ENCODE measurements at regions not wholly inside any gene's neighbourhood (a gene's known extent, or its start where the extent isn't known, plus 50 kb on each side); places are given as distances from the start of the nearest gene placed in this dataset.

DNA sequence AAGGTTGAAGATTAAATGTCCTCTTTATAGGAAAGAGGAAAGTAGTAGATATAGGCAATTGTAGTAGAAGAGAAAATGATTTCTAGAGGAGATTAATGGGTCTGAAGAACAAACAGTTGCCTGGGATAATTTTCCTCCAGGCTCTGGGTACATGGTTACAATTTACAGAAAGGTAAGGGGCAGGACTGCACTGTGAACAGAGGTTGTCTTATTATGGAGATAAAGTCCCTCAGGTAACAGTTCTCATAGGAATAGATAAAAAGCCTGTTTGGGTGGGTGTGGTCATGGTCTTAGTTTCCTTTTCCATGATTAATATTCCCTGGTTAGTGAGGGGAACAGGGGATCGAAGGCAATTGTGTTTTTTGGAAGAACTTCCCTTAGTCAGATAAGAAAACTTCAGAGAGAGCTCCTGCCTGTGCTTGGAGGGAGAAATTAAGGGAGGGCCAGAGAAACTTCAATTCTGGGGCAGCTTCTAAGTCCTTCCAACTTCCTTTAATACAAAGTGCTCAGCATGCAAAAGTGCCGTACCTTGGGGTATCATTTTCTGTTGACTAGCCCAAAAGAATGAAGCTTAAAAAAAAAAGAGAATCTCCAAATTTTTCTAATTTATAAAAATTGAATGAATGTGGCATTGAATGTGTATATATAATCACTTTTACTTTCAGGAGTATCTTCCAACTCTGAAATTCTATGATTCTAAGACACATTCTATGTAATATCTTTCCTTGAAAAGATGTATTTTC lies 295.4 kb upstream of the USP25 start:
- TF ChIP-seq, protein P1, sequence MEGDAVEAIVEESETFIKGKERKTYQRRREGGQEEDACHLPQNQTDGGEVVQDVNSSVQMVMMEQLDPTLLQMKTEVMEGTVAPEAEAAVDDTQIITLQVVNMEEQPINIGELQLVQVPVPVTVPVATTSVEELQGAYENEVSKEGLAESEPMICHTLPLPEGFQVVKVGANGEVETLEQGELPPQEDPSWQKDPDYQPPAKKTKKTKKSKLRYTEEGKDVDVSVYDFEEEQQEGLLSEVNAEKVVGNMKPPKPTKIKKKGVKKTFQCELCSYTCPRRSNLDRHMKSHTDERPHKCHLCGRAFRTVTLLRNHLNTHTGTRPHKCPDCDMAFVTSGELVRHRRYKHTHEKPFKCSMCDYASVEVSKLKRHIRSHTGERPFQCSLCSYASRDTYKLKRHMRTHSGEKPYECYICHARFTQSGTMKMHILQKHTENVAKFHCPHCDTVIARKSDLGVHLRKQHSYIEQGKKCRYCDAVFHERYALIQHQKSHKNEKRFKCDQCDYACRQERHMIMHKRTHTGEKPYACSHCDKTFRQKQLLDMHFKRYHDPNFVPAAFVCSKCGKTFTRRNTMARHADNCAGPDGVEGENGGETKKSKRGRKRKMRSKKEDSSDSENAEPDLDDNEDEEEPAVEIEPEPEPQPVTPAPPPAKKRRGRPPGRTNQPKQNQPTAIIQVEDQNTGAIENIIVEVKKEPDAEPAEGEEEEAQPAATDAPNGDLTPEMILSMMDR (IDR thresholded peaks at IDR 0.05), result no peak
- no peak for TF ChIP-seq POLR2A (IDR thresholded peaks at IDR 0.05)
- no peak for TF ChIP-seq EP300 (IDR thresholded peaks at IDR 0.05)

Measured in suprapubic skin (tissue), 3 donors.